GM12878 (cell line): ENCODE measurements at regions not wholly inside any gene's neighbourhood (a gene's known extent, or its start where the extent isn't known, plus 50 kb on each side); places are given as distances from the start of the nearest gene placed in this dataset.

Experiments used
- ATAC-seq: fragments of 200-7000 bp; cut with Tn5 transposase; 3 replicates; pipeline ENCODE4 v1.9.1; 2020; ENCODE audit warnings: mild to moderate bottlenecking, moderate library complexity
- BruUV-seq: library from RNA; stranded (reverse); fragments of 400-500 nt; replicated peaks from 2 replicates; lab custom pipeline; 2021; lab: Mats Ljungman, UMichigan
- CTCF ChIA-PET: fragments of 300-600 bp; sonication (Branson Sonifier 250); formaldehyde crosslinking; extraction: SDS; loops from one replicate; lab custom pipeline; 2021; ENCODE audit warnings: inconsistent platforms; lab: Yijun Ruan, JAX
- POLR2A ChIA-PET: fragments of 350-600 bp; formaldehyde crosslinking; extraction: SDS; loops from one replicate; lab custom pipeline; 2021; ENCODE audit warnings: inconsistent platforms; lab: Charles Lee
- RAD21 ChIA-PET: fragments of 300-600 bp; sonication (Branson Sonifier 250); formaldehyde crosslinking; loops from one replicate; lab custom pipeline; 2023; ENCODE audit warnings: antibody characterized with exemption; ENCODE audit not compliant: unreplicated experiment; lab: Charles Lee
- SMC1A ChIA-PET: fragments of 300-600 bp; sonication (Branson Sonifier 250); formaldehyde crosslinking; loops from one replicate; lab custom pipeline; 2023; ENCODE audit not compliant: unreplicated experiment, uncharacterized antibody; lab: Charles Lee
- DNase-seq: peaks from one replicate; pipeline ENCODE4 v3.0.0-alpha.2; 2011; ENCODE audit warnings: low read depth, low spot score
- FAIRE-seq: peaks from 3 replicates; lab custom pipeline; 2011; peaks lifted over from hg19 to GRCh38; lab: Jason Lieb, UNC
- H2AFZ ChIP-seq: 2 replicates; pipeline ENCODE4 v1.6.0; 2011; ENCODE audit warnings: low read depth, low read length, control low read depth; ENCODE audit not compliant: control insufficient read depth
- H3K27ac ChIP-seq: 2 replicates; pipeline ENCODE4 v1.5.1; 2011; ENCODE audit warnings: control low read depth; ENCODE audit not compliant: control insufficient read depth, insufficient read depth
- H3K27me3 ChIP-seq, 2 experiments: replicated peaks in 1 of 2; 2 replicates each; pipeline versions ENCODE4 v1.6.0 to v1.6.1; 2011; ENCODE audit warnings: low read length in 1 of 2; ENCODE audit not compliant: control insufficient read depth in 2 of 2, insufficient read depth in 2 of 2
- H3K36me3 ChIP-seq, 2 experiments: 2 replicates each; pipeline ENCODE4 v1.5.1; 2011; ENCODE audit warnings: low read length in 1 of 2; ENCODE audit not compliant: control insufficient read depth in 2 of 2, insufficient read depth in 2 of 2
- H3K4me1 ChIP-seq: 2 replicates; pipeline ENCODE4 v1.6.1; 2011; ENCODE audit warnings: mild to moderate bottlenecking, low read length, moderate library complexity, mixed read lengths; ENCODE audit not compliant: control insufficient read depth, insufficient read depth
- H3K4me2 ChIP-seq: 2 replicates; pipeline ENCODE4 v1.6.0; 2011; ENCODE audit warnings: control low read depth; ENCODE audit not compliant: control insufficient read depth, insufficient read depth
- H3K4me3 ChIP-seq: fragments of 200-600 bp; sonication (generic); 2 replicates; pipeline ENCODE4 v1.5.1; 2016
- H3K79me2 ChIP-seq: 2 replicates; pipeline ENCODE4 v1.6.0; 2011; ENCODE audit warnings: low read length; ENCODE audit not compliant: control insufficient read depth, insufficient read depth
- H3K9ac ChIP-seq: 2 replicates; pipeline ENCODE4 v1.8.0; 2011; ENCODE audit warnings: low read length, control low read depth, mixed read lengths; ENCODE audit not compliant: control insufficient read depth, insufficient read depth
- H3K9me3 ChIP-seq: replicated peaks from 3 replicates; pipeline ENCODE4 v1.5.1; 2011; ENCODE audit warnings: mild to moderate bottlenecking, low read length; ENCODE audit not compliant: control insufficient read depth, insufficient read depth
- H4K20me1 ChIP-seq: 2 replicates; pipeline ENCODE4 v1.6.0; 2011; ENCODE audit not compliant: control insufficient read depth, insufficient read depth
- ATF2 ChIP-seq: IDR thresholded peaks from 2 replicates; pipeline ENCODE4 v1.6.1; 2012; ENCODE audit warnings: low read length, inconsistent platforms
- ATF7 ChIP-seq: fragments of 450-650 bp; IDR thresholded peaks from 2 replicates; pipeline ENCODE4 v1.6.1; 2016; ENCODE audit warnings: low read depth, mild to moderate bottlenecking
- BHLHE40 ChIP-seq, 2 experiments: fragments of 450-650 bp in 1 of 2; IDR thresholded peaks; 2 replicates each; pipeline ENCODE4 v1.6.1; 2011 to 2017; ENCODE audit warnings: low read depth in 2 of 2, borderline replicate concordance in 1 of 2, improper control_type of control experiment in 1 of 2, low read length in 1 of 2, mild to moderate bottlenecking in 1 of 2
- CBFB ChIP-seq: IDR thresholded peaks from 2 replicates; pipeline ENCODE4 v1.6.1; 2016; ENCODE audit warnings: antibody characterized with exemption, low read depth
- E2F8 ChIP-seq: fragments of 450-650 bp; IDR thresholded peaks from 2 replicates; pipeline ENCODE4 v1.6.1; 2018; ENCODE audit warnings: mild to moderate bottlenecking, low read depth, moderate library complexity; ENCODE audit not compliant: partially characterized antibody
- E4F1 ChIP-seq: fragments of 450-650 bp; IDR thresholded peaks from 2 replicates; pipeline ENCODE4 v1.6.1; 2018; ENCODE audit warnings: borderline replicate concordance, mild to moderate bottlenecking; ENCODE audit not compliant: partially characterized antibody
- HDAC2 ChIP-seq: fragments of 200-600 bp; sonication (generic); IDR thresholded peaks from 2 replicates; pipeline ENCODE4 v1.6.1; 2017
- IKZF1 ChIP-seq: fragments of 450-650 bp; conservative IDR thresholded peaks from 2 replicates; pipeline ENCODE4 v1.6.1; 2017; ENCODE audit warnings: antibody characterized with exemption, mild to moderate bottlenecking
- NR2C2 ChIP-seq: IDR thresholded peaks from 2 replicates; pipeline ENCODE4 v1.6.1; 2011; ENCODE audit warnings: borderline replicate concordance, low read depth; ENCODE audit not compliant: control insufficient read depth, insufficient read length
- NR2F1 ChIP-seq: fragments of 450-650 bp; conservative IDR thresholded peaks from 2 replicates; pipeline ENCODE4 v1.6.1; 2017; ENCODE audit warnings: mild to moderate bottlenecking
- ZNF384 ChIP-seq: IDR thresholded peaks from 2 replicates; pipeline ENCODE4 v1.6.1; 2012; ENCODE audit warnings: low read depth, mild to moderate bottlenecking, low read length, improper control_type of control experiment, borderline replicate concordance
- ZNF622 ChIP-seq: fragments of 450-650 bp; IDR thresholded peaks from 2 replicates; pipeline ENCODE4 v1.6.1; 2017; ENCODE audit warnings: mild to moderate bottlenecking, inconsistent platforms
- ZNF687 ChIP-seq: fragments of 450-650 bp; IDR thresholded peaks from 2 replicates; pipeline ENCODE4 v1.6.1; 2017; ENCODE audit warnings: mild to moderate bottlenecking, moderate library complexity
- WGBS: methylation state at CpG from one replicate; pipeline ENCODE4 v1.1.6; 2016; ENCODE audit warnings: low lambda C conversion rate; ENCODE audit not compliant: insufficient replicate concordance, insufficient coverage; ENCODE audit errors: missing lambda C conversion rate; 5-methylcytosine and 5-hydroxymethylcytosine counted together
- in situ Hi-C: fragments of 300-500 bp; cut with MboI; formaldehyde crosslinking; loops from 9 replicates; pipeline ENCODE4 v1.14.3; 2018; ENCODE audit warnings: mixed read lengths
- intact Hi-C: fragments of 100-400 bp; cut with micrococcal nuclease; formaldehyde crosslinking; loops from one replicate; pipeline ENCODE4 v1.14.2; 2022; ENCODE audit not compliant: unreplicated experiment

GRCh38 chr11:134830312-134830711 is 418.3 kb upstream of the B3GAT1 start (continued):
- TF ChIP-seq ZNF687 (no peak), IKZF1 (no peak), ATF7 (no peak), E2F8 (no peak)

- Histone ChIP-seq H3K27ac (no peak overlapping the region), H3K36me3 (no peaks in the 10 kb centered on the region), H3K9me3 (no peaks in the 10 kb centered on the region), H3K79me2 (no peaks in the 10 kb centered on the region), H4K20me1 (no peaks in the 10 kb centered on the region), H3K4me3 (no peak overlapping the region), H3K4me2 (no peak overlapping the region), H3K4me1 (no peaks in the 10 kb centered on the region), H3K27me3 (peaks cover 0 to 2% of the 10 kb centered on the region in 2 experiments; a peak in 1 of 4 replicates), H2AFZ (no peak overlapping the region), H3K9ac (no peak overlapping the region)
- ChIA-PET CTCF (no interaction called here), SMC1A (no interaction called here), RAD21 (no interaction called here), POLR2A (no interaction called here)
- WGBS: 4% methylated on average over 4 of the region's 4 CpGs
- no peak for DNase-seq
- no TSS peak for BruUV-seq
- in situ Hi-C loops: no loop called here
- no peak for ATAC-seq
- intact Hi-C loops: no loop called here
- no peak for FAIRE-seq
- TF ChIP-seq ZNF384 (no peak), IKZF1 (no peak), BHLHE40 (IDR thresholded peaks at IDR 0.05; ENCODE audit: borderline replicate concordance in 1 of 2, low read depth in 2 of 2, low read length in 1 of 2) (no peak), ZNF622 (no peak), NR2C2 (no peak), NR2F1 (no peak), E4F1 (no peak), CBFB (no peak), ATF2 (no peak), HDAC2 (no peak)
Measured at GRCh38 chr11:134823970-134824369, 411.9 kb upstream of the B3GAT1 start.
